Adrenal gland (tissue), 9 donors: ENCODE measurements at regions not wholly inside any gene's neighbourhood (a gene's known extent, or its start where the extent isn't known, plus 50 kb on each side); places are given as distances from the start of the nearest gene placed in this dataset.

Experiments
- DNase-seq, 7 donors: peaks; one replicate each; pipeline ENCODE4 v3.0.0-alpha.2; 2019 to 2020
- H3K27ac ChIP-seq, 5 donors: fragments of 200-600 bp; sonication (generic) in 4 of 5; 1 replicate in 3 of 5; 2 replicates in 2 of 5; pipeline versions ENCODE4 v1.5.1 to v1.8.0; 2016 to 2020; ENCODE audit warnings: mild to moderate bottlenecking in 1 of 5
- H3K27me3 ChIP-seq: fragments of 200-600 bp; 2 replicates; pipeline ENCODE4 v1.8.0; 2021
- H3K36me3 ChIP-seq, 2 donors: fragments of 200-600 bp; replicated peaks in 1 of 2; 1 replicate in 1 of 2; 2 replicates in 1 of 2; pipeline versions ENCODE4 v1.5.1 to v1.8.0; 2018 to 2022
- H3K4me1 ChIP-seq, 2 donors: fragments of 200-600 bp; replicated peaks in 1 of 2; 1 replicate in 1 of 2; 2 replicates in 1 of 2; pipeline versions ENCODE4 v1.5.1 to v1.8.0; 2018 to 2021
- H3K4me3 ChIP-seq, 4 donors: fragments of 200-600 bp; sonication (generic) in 3 of 4; one replicate each; pipeline ENCODE4 v1.5.1; 2016 to 2018
- H3K9me3 ChIP-seq, 3 donors: fragments of 200-600 bp; sonication (generic) in 1 of 3; replicated peaks in 1 of 3; 1 replicate in 2 of 3; 2 replicates in 1 of 3; pipeline versions ENCODE4 v1.5.1 to v1.8.0; 2016 to 2021
- CTCF ChIP-seq, 6 experiments: fragments of 450-650 bp in 4 of 6; fragments of 200-600 bp in 2 of 6; sonication (generic) in 1 of 6; IDR thresholded peaks; 1 replicate in 5 of 6; 2 replicates in 1 of 6; pipeline versions ENCODE4 v1.5.1 to v1.8.0; 2016 to 2021; ENCODE audit warnings: antibody characterized with exemption in 6 of 6, mild to moderate bottlenecking in 2 of 6, moderate library complexity in 1 of 6
- POLR2A ChIP-seq, 2 donors: fragments of 450-650 bp; IDR thresholded peaks; one replicate each; pipeline ENCODE4 v1.6.1; 2017; ENCODE audit warnings: antibody characterized with exemption in 2 of 2, mild to moderate bottlenecking in 2 of 2, moderate library complexity in 1 of 2
- WGBS, 4 donors: extraction: QIAGEN DNeasy Blood & Tissue Kit in 2 of 4; methylation state at CpG; one replicate each; pipeline versions ENCODE4 v1.1.5 to v1.1.7; 2013 to 2017; 5-methylcytosine and 5-hydroxymethylcytosine counted together
- intact Hi-C, 2 donors: fragments of 100-400 bp; cut with DNase I; formaldehyde crosslinking; loops; one replicate each; pipeline versions ENCODE4 v1.14.1 to v1.15.0; 2022 to 2023
- donor health status: healthy with polysubstance abuse.
- donor health status: Bipolar disorder and iron deficiency.
- donor health status: DM: yes; HTN: yes; CAD: no.
- donor health status: DM: no; HTN: no; CAD: no.
- donor health status: DM: no; HTN: no; CAD: no.

- WGBS, 4 donors: 65 to 76% (median 66%) methylated on average over 6 of the region's 6 CpGs
- Histone ChIP-seq H3K27ac (no peak overlapping the region), H3K36me3 (no peaks in the 10 kb centered on the region), H3K27me3 (no peaks in the 10 kb centered on the region), H3K4me1 (no peaks in the 10 kb centered on the region), H3K9me3 (no peaks in the 10 kb centered on the region), H3K4me3 (no peak overlapping the region)
- no peak for TF ChIP-seq POLR2A (IDR thresholded peaks at IDR 0.05)
- TF ChIP-seq CTCF (IDR thresholded peaks at IDR 0.05): no peak
- no peak for DNase-seq
- intact Hi-C loops: no loop called here
Observed at GRCh38 chr16:6229186-6229585, 1103.5 kb upstream of the RBFOX1 start.

- no peaks in the 10 kb centered on the region for H3K9me3 ChIP-seq
- no peak for DNase-seq
- no peaks in the 10 kb centered on the region for H3K36me3 ChIP-seq
- H3K4me1 ChIP-seq: no peaks in the 10 kb centered on the region
- no peak for TF ChIP-seq POLR2A (IDR thresholded peaks at IDR 0.05)
- no peak for TF ChIP-seq CTCF (IDR thresholded peaks at IDR 0.05)
- 42 to 47% (median 46%) methylated on average over 3 of the region's 3 CpGs for WGBS, 4 donors
- intact Hi-C loops: no loop called here
- H3K27ac ChIP-seq: no peak overlapping the region
- no peaks in the 10 kb centered on the region for H3K27me3 ChIP-seq
- H3K4me3 ChIP-seq: no peak overlapping the region
Observed at GRCh38 chr16:6218855-6219254, 1113.8 kb upstream of the RBFOX1 start.

- no peak for DNase-seq
- Histone ChIP-seq H3K4me1 (no peaks in the 10 kb centered on the region), H3K27ac (no peak overlapping the region), H3K27me3 (no peaks in the 10 kb centered on the region), H3K4me3 (no peak overlapping the region), H3K36me3 (no peaks in the 10 kb centered on the region), H3K9me3 (no peaks in the 10 kb centered on the region)
- WGBS, 4 donors: 47 to 59% (median 56%) methylated on average over 7 of the region's 7 CpGs
- intact Hi-C loops: no loop called here
- TF ChIP-seq CTCF (IDR thresholded peaks at IDR 0.05): no peak
- no peak for TF ChIP-seq POLR2A (IDR thresholded peaks at IDR 0.05)
Observed at GRCh38 chr16:6216836-6217235, 1115.8 kb upstream of the RBFOX1 start.

- no peaks in the 10 kb centered on the region for H3K27me3 ChIP-seq
- intact Hi-C loops: no loop called here
- no peaks in the 10 kb centered on the region for H3K36me3 ChIP-seq
- H3K4me1 ChIP-seq: no peaks in the 10 kb centered on the region
- WGBS, 4 donors: 63 to 87% (median 81%) methylated on average over 2 of the region's 2 CpGs
- DNase-seq: no peak
- H3K4me3 ChIP-seq: no peak overlapping the region
- no peak overlapping the region for H3K27ac ChIP-seq
- no peaks in the 10 kb centered on the region for H3K9me3 ChIP-seq
- TF ChIP-seq CTCF (IDR thresholded peaks at IDR 0.05) (no peak), POLR2A (IDR thresholded peaks at IDR 0.05) (no peak)
Observed at GRCh38 chr16:6211644-6212043, 1114.0 kb upstream of the EEF2KMT start.
